HEK293T (cell line): ENCODE measurements at regions not wholly inside any gene's neighbourhood (a gene's known extent, or its start where the extent isn't known, plus 50 kb on each side); places are given as distances from the start of the nearest gene placed in this dataset.

Experiments
- ARNT ChIP-seq: fragments of 450-650 bp; IDR thresholded peaks from 2 replicates; pipeline ENCODE4 v1.6.1; 2017; ENCODE audit warnings: mild to moderate bottlenecking
- FOXA1 ChIP-seq: fragments of 450-650 bp; IDR thresholded peaks from 2 replicates; pipeline ENCODE4 v1.6.1; 2016; ENCODE audit warnings: mild to moderate bottlenecking
- FOXK2 ChIP-seq: fragments of 450-650 bp; IDR thresholded peaks from 2 replicates; pipeline ENCODE4 v1.6.1; 2016; ENCODE audit warnings: mild to moderate bottlenecking
- FOXM1 ChIP-seq: fragments of 450-650 bp; IDR thresholded peaks from 2 replicates; pipeline ENCODE4 v1.6.1; 2017; ENCODE audit warnings: mild to moderate bottlenecking, borderline replicate concordance
- L3MBTL2 ChIP-seq: fragments of 450-650 bp; conservative IDR thresholded peaks from 2 replicates; pipeline ENCODE4 v1.6.1; 2016; ENCODE audit warnings: mild to moderate bottlenecking
- LEF1 ChIP-seq: fragments of 450-650 bp; IDR thresholded peaks from 2 replicates; pipeline ENCODE4 v1.6.1; 2017; ENCODE audit warnings: mild to moderate bottlenecking, borderline replicate concordance
- SP1 ChIP-seq: fragments of 450-650 bp; IDR thresholded peaks from 2 replicates; pipeline ENCODE4 v1.6.1; 2017
- TARDBP ChIP-seq: fragments of 450-650 bp; IDR thresholded peaks from 2 replicates; pipeline ENCODE4 v1.6.1; 2016
- TF ChIP-seq, protein P1 (sequence below): fragments of 450-650 bp; IDR thresholded peaks from 2 replicates; pipeline ENCODE4 v1.6.1; 2016

DNA sequence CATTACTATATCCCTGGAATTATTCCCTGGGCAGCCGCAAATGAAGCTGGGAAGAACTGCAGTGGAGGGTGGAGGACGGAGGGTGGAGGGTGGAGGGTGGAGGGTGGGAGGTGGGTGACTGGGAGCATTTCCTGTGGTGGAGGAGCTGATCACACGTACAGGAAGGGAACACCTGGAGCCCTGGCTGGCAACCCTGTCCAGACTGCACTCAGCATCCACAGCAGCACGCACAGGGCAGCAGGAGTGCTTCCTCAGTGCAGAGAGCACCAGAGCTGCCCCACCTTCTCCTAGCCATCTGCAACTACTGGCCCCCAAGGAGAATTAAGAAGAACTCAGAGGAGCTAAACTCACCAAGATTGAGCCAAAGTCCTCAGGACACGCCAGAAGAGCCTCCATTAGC is 249.9 kb downstream of the EIPR1 start:
- TF ChIP-seq, protein P1, sequence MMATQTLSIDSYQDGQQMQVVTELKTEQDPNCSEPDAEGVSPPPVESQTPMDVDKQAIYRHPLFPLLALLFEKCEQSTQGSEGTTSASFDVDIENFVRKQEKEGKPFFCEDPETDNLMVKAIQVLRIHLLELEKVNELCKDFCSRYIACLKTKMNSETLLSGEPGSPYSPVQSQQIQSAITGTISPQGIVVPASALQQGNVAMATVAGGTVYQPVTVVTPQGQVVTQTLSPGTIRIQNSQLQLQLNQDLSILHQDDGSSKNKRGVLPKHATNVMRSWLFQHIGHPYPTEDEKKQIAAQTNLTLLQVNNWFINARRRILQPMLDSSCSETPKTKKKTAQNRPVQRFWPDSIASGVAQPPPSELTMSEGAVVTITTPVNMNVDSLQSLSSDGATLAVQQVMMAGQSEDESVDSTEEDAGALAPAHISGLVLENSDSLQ = no peak
- TF ChIP-seq FOXA1 = no peak
- no peak for TF ChIP-seq LEF1
- no peak for TF ChIP-seq TARDBP
- no peak for TF ChIP-seq ARNT
- no peak for TF ChIP-seq SP1
- no peak for TF ChIP-seq FOXM1
- no peak for TF ChIP-seq L3MBTL2
- TF ChIP-seq FOXK2 = no peak
